ENCODE measurements at regions not wholly inside any gene's neighbourhood (a gene's known extent, or its start where the extent isn't known, plus 50 kb on each side); places are given as distances from the start of the nearest gene placed in this dataset.
"Not testable (repeated sequence)": the region's sequence is repeated elsewhere in the genome, so short reads cannot be mapped to it uniquely, and the experiment has no call there.

GRCh38 chr16:16448423-16448822 is 69.5 kb downstream of the NPIPA7 start:
- DNase-seq (ENCODE audit: low read depth); H3K4me3 ChIP-seq (ENCODE audit: low read depth, low read length): not testable (repeated sequence)

GRCh38 chr16:16449712-16450237 is 70.8 kb downstream of the NPIPA7 start:
- not testable (repeated sequence) for H3K4me3 ChIP-seq (ENCODE audit: low read depth, low read length); DNase-seq (ENCODE audit: low read depth)

GRCh38 chr16:16451721-16452410 is 72.9 kb downstream of the NPIPA7 start:
- not testable (repeated sequence) for DNase-seq (ENCODE audit: low read depth); H3K4me3 ChIP-seq (ENCODE audit: low read depth, low read length)

GRCh38 chr16:16458579-16458978 is 79.6 kb downstream of the NPIPA7 start:
- not testable (repeated sequence) for DNase-seq (ENCODE audit: low read depth); H3K4me3 ChIP-seq (ENCODE audit: low read depth, low read length)

- DNase-seq (ENCODE audit: low read depth); H3K4me3 ChIP-seq (ENCODE audit: low read depth, low read length): not testable (repeated sequence)
These were observed 84.9 kb downstream of the NPIPA7 start for GRCh38 chr16:16463792-16464191.

- not testable (repeated sequence) for H3K4me3 ChIP-seq (ENCODE audit: low read depth, low read length); DNase-seq (ENCODE audit: low read depth)
These were observed 110.0 kb downstream of the NPIPA7 start for GRCh38 chr16:16488919-16489318.

- DNase-seq (ENCODE audit: low read depth) = not testable (repeated sequence)
These were observed 110.5 kb downstream of the NPIPA7 start for GRCh38 chr16:16489466-16489865.

GRCh38 chr16:16494114-16494513 is 115.2 kb downstream of the NPIPA7 start:
- DNase-seq (ENCODE audit: low read depth) = not testable (repeated sequence)

More at GRCh38 chr16:16489466-16489865, 110.5 kb downstream of the NPIPA7 start:
- not testable (repeated sequence) for H3K4me3 ChIP-seq (ENCODE audit: low read depth, low read length)

GRCh38 chr16:16494998-16495397 is 116.1 kb downstream of the NPIPA7 start:
- DNase-seq (ENCODE audit: low read depth) = not testable (repeated sequence)

More at GRCh38 chr16:16494114-16494513, 115.2 kb downstream of the NPIPA7 start:
- H3K4me3 ChIP-seq (ENCODE audit: low read depth, low read length) = not testable (repeated sequence)

GRCh38 chr16:16499875-16500274 is 120.9 kb downstream of the NPIPA7 start:
- DNase-seq (ENCODE audit: low read depth); H3K4me3 ChIP-seq (ENCODE audit: low read depth, low read length): not testable (repeated sequence)

More at GRCh38 chr16:16494998-16495397, 116.1 kb downstream of the NPIPA7 start:
- H3K4me3 ChIP-seq (ENCODE audit: low read depth, low read length) = not testable (repeated sequence)

GRCh38 chr16:16507041-16507440 is 128.1 kb downstream of the NPIPA7 start:
- DNase-seq (ENCODE audit: low read depth); H3K4me3 ChIP-seq (ENCODE audit: low read depth, low read length): not testable (repeated sequence)

GRCh38 chr16:16508344-16508743 is 129.4 kb downstream of the NPIPA7 start:
- not testable (repeated sequence) for DNase-seq (ENCODE audit: low read depth); H3K4me3 ChIP-seq (ENCODE audit: low read depth, low read length)

- not testable (repeated sequence) for DNase-seq (ENCODE audit: low read depth)
These were observed 140.5 kb downstream of the NPIPA7 start for GRCh38 chr16:16519395-16519794.

GRCh38 chr16:16521239-16522002 is 142.5 kb downstream of the NPIPA7 start:
- not testable (repeated sequence) for DNase-seq (ENCODE audit: low read depth); H3K4me3 ChIP-seq (ENCODE audit: low read depth, low read length)

More at GRCh38 chr16:16519395-16519794, 140.5 kb downstream of the NPIPA7 start:
- H3K4me3 ChIP-seq (ENCODE audit: low read depth, low read length) = not testable (repeated sequence)

GRCh38 chr16:16526998-16527397 is 148.1 kb downstream of the NPIPA7 start:
- not testable (repeated sequence) for H3K4me3 ChIP-seq (ENCODE audit: low read depth, low read length); DNase-seq (ENCODE audit: low read depth)

Measured in GM12865 (cell line).